Tibial nerve (tissue), 4 donors: ENCODE measurements at regions not wholly inside any gene's neighbourhood (a gene's known extent, or its start where the extent isn't known, plus 50 kb on each side); places are given as distances from the start of the nearest gene placed in this dataset.

Experiments
- DNase-seq, 2 donors: peaks; one replicate each; pipeline ENCODE4 v3.0.0-alpha.2; 2019; ENCODE audit warnings: low spot score in 2 of 2
- H3K27ac ChIP-seq, 4 donors: fragments of 200-600 bp; sonication (generic) in 3 of 4; one replicate each; pipeline ENCODE4 v1.5.1; 2017 to 2019; ENCODE audit warnings: mild to moderate bottlenecking in 1 of 4
- H3K27me3 ChIP-seq, 2 donors: fragments of 200-600 bp; sonication (generic) in 1 of 2; one replicate each; pipeline versions ENCODE4 v1.5.1 to v1.6.0; 2017 to 2019
- H3K36me3 ChIP-seq, 3 donors: fragments of 200-600 bp; sonication (generic); one replicate each; pipeline ENCODE4 v1.5.1; 2018 to 2019
- H3K4me1 ChIP-seq, 4 donors: fragments of 200-600 bp; sonication (generic) in 3 of 4; one replicate each; pipeline ENCODE4 v1.5.1; 2017 to 2019
- H3K4me3 ChIP-seq, 4 donors: fragments of 200-600 bp; sonication (generic) in 3 of 4; one replicate each; pipeline ENCODE4 v1.5.1; 2017 to 2019; ENCODE audit warnings: mild to moderate bottlenecking in 1 of 4, moderate library complexity in 1 of 4
- H3K9me3 ChIP-seq, 4 donors: fragments of 200-600 bp; sonication (generic) in 3 of 4; one replicate each; pipeline ENCODE4 v1.5.1; 2017 to 2019
- EP300 ChIP-seq, 2 donors: sonication (generic); formaldehyde crosslinking; IDR thresholded peaks; one replicate each; pipeline ENCODE4 v1.6.1; 2017; ENCODE audit warnings: antibody characterized with exemption in 2 of 2, mild to moderate bottlenecking in 1 of 2
- POLR2A ChIP-seq, 2 donors: fragments of 450-650 bp; IDR thresholded peaks; one replicate each; pipeline ENCODE4 v1.6.1; 2017; ENCODE audit warnings: antibody characterized with exemption in 2 of 2, mild to moderate bottlenecking in 2 of 2, moderate library complexity in 2 of 2
- WGBS, 2 donors: methylation state at CpG; one replicate each; pipeline ENCODE4 v1.1.5; 2018; 5-methylcytosine and 5-hydroxymethylcytosine counted together
- TF ChIP-seq, protein P1 (sequence below), 5 experiments: fragments of 200-600 bp in 3 of 5; fragments of 450-650 bp in 2 of 5; sonication (generic) in 3 of 5; IDR thresholded peaks; one replicate each; pipeline ENCODE4 v1.5.1; 2016 to 2019; ENCODE audit warnings: antibody characterized with exemption in 5 of 5, mild to moderate bottlenecking in 3 of 5, moderate library complexity in 2 of 5

DNA sequence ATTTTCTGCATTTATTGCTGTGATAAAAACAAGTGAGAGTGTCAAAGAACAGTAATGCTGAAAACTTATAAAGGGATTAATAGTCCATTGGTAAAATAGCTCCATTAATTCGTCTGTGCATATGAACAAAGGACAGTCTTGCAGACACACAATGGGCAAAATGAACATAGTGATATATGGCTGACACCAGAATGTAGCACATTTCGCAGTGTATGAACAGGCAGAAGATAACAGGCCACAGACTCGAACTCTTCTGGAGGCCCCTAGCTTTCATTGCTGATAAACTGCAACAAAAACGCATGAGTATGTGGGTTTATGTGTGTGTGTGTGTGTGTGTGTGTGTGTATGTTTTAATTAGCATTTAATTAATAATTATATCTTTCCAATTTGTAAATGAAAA lies 354.8 kb downstream of the TAF11L14 start:
- no peaks in the 10 kb centered on the region for H3K27me3 ChIP-seq
- H3K27ac ChIP-seq: no peak overlapping the region
- H3K9me3 ChIP-seq: no peaks in the 10 kb centered on the region
- TF ChIP-seq, protein P1, sequence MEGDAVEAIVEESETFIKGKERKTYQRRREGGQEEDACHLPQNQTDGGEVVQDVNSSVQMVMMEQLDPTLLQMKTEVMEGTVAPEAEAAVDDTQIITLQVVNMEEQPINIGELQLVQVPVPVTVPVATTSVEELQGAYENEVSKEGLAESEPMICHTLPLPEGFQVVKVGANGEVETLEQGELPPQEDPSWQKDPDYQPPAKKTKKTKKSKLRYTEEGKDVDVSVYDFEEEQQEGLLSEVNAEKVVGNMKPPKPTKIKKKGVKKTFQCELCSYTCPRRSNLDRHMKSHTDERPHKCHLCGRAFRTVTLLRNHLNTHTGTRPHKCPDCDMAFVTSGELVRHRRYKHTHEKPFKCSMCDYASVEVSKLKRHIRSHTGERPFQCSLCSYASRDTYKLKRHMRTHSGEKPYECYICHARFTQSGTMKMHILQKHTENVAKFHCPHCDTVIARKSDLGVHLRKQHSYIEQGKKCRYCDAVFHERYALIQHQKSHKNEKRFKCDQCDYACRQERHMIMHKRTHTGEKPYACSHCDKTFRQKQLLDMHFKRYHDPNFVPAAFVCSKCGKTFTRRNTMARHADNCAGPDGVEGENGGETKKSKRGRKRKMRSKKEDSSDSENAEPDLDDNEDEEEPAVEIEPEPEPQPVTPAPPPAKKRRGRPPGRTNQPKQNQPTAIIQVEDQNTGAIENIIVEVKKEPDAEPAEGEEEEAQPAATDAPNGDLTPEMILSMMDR (IDR thresholded peaks at IDR 0.05): no peak
- TF ChIP-seq EP300 (IDR thresholded peaks at IDR 0.05) (no peak), POLR2A (IDR thresholded peaks at IDR 0.05) (no peak)
- no peak for DNase-seq
- no peak overlapping the region for H3K4me3 ChIP-seq
- H3K4me1 ChIP-seq: no peaks in the 10 kb centered on the region
- 44 to 60% methylated on average over 4 of the region's 4 CpGs for WGBS, 2 donors
- H3K36me3 ChIP-seq: no peaks in the 10 kb centered on the region

DNA sequence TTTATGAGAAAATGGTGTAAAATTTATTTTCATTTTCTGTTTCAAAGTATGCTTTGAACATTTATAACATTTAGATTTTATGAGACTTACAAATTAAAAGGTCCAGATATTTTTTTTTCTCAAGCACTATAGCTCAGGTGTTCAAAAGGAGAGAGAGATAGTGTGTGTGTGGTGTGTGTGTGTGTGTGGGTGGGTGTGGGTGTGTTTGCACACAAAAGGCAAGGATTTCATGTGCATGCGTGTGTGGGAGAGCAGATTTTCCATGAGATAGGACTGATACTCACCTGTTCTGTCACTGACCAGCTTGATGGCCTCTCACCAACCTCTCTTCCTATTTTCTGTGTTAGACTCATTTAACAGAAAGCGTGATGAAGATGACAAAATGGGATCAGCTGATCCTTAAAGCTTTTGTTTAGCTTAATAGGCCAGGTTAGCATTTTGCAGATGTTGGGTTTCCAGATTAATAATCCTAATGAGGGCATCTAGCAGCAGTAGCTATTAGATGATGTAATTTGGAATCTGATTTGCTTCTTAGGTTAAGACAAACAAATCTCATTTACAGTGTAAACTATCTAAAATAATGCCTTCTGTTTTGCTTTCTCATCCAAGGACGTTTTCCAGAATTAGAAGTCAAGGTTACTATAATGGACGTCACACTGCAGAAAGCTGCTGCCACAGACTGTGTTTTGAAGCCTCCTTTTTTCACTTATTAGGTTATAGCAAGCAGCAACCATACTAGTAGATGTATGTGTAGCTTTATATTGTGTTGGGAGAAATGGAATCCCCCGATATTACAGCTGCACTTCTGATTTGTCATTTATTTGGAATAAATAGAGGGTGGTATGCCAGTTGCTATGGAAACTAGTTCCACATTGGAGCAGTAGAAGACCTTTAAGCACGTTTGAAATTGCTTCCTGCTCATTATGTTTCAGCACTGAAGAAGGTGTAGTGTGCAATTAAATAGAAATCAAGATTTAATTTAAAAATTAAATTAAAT lies 355.6 kb downstream of the TAF11L14 start:
- no peak for DNase-seq
- Histone ChIP-seq H3K27ac (no peak overlapping the region), H3K4me3 (no peak overlapping the region), H3K27me3 (no peaks in the 10 kb centered on the region), H3K4me1 (no peaks in the 10 kb centered on the region), H3K9me3 (no peaks in the 10 kb centered on the region), H3K36me3 (no peaks in the 10 kb centered on the region)
- 43 to 45% methylated on average over 6 of the region's 6 CpGs for WGBS, 2 donors
- TF ChIP-seq, protein P1 (IDR thresholded peaks at IDR 0.05): no peak
- TF ChIP-seq POLR2A (IDR thresholded peaks at IDR 0.05) (no peak), EP300 (IDR thresholded peaks at IDR 0.05) (no peak)

DNA sequence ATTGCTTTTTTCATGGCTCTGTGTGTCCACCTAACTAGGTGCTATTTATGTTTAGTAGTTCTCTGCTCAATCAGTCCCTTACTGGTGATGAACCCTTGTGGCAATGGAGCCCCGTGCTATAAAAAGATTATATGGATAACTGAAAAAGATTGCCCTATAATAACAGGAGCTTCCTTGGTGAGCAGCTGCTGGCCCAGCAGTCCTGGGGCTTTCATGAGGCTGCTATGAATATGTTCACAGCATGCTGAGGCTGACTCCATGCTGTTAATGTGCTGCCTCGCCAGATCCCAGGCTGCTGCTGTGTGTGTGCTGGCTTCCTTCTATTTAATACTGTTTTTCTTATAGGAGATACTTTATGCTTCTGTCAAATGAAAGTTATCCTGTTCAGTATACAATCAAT lies 357.5 kb downstream of the TAF11L14 start:
- Histone ChIP-seq H3K27me3 (no peaks in the 10 kb centered on the region), H3K4me1 (no peaks in the 10 kb centered on the region), H3K9me3 (no peaks in the 10 kb centered on the region), H3K27ac (no peak overlapping the region), H3K36me3 (no peaks in the 10 kb centered on the region), H3K4me3 (no peak overlapping the region)
- no peak for DNase-seq
- TF ChIP-seq, protein P1 (IDR thresholded peaks at IDR 0.05): no peak
- TF ChIP-seq POLR2A (IDR thresholded peaks at IDR 0.05) (no peak), EP300 (IDR thresholded peaks at IDR 0.05) (no peak)
- 47 to 57% methylated on average over 2 of the region's 2 CpGs for WGBS, 2 donors

DNA sequence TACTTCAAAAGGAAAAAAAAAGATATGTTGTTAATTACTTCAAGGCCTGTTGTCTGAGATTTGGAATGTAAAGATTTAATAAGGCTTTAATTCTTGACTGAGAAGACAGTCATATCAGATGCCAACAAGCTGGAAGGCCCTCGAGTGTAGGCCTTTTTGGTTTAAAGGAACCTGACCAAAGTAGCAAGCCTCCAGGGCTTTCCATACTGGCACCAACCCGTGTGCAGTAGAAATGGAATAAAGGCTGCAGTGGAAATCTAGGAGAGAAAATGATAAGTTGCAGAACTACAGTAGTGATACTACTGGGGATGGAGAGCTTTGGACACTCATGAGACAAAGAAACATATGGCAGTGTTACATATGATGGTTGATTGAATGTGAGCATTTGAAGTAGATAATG lies 358.0 kb downstream of the TAF11L14 start:
- TF ChIP-seq EP300 (IDR thresholded peaks at IDR 0.05): no peak

DNA sequence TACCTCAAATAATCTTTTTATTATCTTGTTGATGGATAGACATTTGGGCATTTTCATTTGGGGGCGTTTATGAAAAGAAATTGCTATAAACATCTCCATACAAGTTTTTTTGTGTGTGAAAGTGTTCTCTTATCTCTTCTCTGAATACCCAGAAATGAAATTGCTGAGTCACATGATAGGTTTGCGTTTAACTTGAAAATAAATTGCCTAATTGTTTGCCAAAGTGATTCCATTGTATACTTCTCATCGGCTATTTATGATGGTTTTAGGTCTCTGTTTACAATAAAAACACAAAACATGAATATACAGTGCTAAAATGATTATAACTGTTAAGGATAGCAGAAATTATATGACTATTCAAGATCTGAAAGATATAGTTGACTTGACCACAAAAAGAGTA lies 361.7 kb downstream of the TAF11L14 start:
- 47 to 53% methylated on average over 3 of the region's 3 CpGs for WGBS, 2 donors
- Histone ChIP-seq H3K27me3 (no peaks in the 10 kb centered on the region), H3K4me3 (no peak overlapping the region), H3K36me3 (no peaks in the 10 kb centered on the region), H3K9me3 (no peaks in the 10 kb centered on the region), H3K4me1 (no peaks in the 10 kb centered on the region), H3K27ac (no peak overlapping the region)
- no peak for TF ChIP-seq EP300 (IDR thresholded peaks at IDR 0.05)
- no peak for TF ChIP-seq POLR2A (IDR thresholded peaks at IDR 0.05)
- TF ChIP-seq, protein P1 (IDR thresholded peaks at IDR 0.05): no peak
- DNase-seq: no peak

More for the DNA sequence above, 358.0 kb downstream of the TAF11L14 start:
- Histone ChIP-seq H3K27ac (no peak overlapping the region), H3K4me3 (no peak overlapping the region), H3K27me3 (no peaks in the 10 kb centered on the region), H3K4me1 (no peaks in the 10 kb centered on the region), H3K36me3 (no peaks in the 10 kb centered on the region), H3K9me3 (no peaks in the 10 kb centered on the region)
- DNase-seq: no peak
- WGBS, 2 donors: 52 to 54% methylated on average over 2 of the region's 2 CpGs
